ENCODE measurements at regions not wholly inside any gene's neighbourhood (a gene's known extent, or its start where the extent isn't known, plus 50 kb on each side); places are given as distances from the start of the nearest gene placed in this dataset.

DNA sequence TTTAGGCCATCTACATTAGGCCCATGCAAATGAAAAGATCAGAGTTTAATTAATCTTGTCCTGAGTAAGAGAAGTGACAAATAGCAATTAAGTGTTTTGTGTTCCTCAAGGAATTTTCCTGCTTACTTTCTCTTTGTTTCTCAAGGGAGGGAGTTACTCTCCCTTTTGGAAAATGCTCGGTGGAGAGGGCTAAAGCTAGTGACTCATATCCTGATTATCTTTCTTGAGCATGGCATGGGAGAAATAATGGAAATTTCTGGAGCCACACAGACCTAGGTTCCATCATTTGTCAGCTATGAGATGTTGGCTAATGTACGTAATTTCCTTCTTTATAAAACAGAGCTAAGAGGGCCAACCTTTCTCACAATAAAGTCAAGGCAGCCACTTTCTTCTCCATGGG, 177.1 kb downstream of the ETAA1 start:
- TF ChIP-seq SP1 (CRISPR knock-in tag; conservative IDR thresholded peaks at IDR 0.05) = no peak
- TF ChIP-seq ESRRA (CRISPR knock-in tag; IDR thresholded peaks at IDR 0.05; ENCODE audit: borderline replicate concordance) = no peak
- no peak for TF ChIP-seq AFF4 (CRISPR knock-in tag; IDR thresholded peaks at IDR 0.05; ENCODE audit: borderline replicate concordance)
- TF ChIP-seq, protein P1, sequence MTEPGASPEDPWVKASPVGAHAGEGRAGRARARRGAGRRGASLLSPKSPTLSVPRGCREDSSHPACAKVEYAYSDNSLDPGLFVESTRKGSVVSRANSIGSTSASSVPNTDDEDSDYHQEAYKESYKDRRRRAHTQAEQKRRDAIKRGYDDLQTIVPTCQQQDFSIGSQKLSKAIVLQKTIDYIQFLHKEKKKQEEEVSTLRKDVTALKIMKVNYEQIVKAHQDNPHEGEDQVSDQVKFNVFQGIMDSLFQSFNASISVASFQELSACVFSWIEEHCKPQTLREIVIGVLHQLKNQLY (CRISPR knock-in tag; IDR thresholded peaks at IDR 0.05) = no peak
- no peak for TF ChIP-seq CTCF (IDR thresholded peaks at IDR 0.05)
- no peak for TF ChIP-seq NFE2L1 (CRISPR knock-in tag; IDR thresholded peaks at IDR 0.05)
- TF ChIP-seq ZNF396 (CRISPR knock-in tag; IDR thresholded peaks at IDR 0.05; ENCODE audit: borderline replicate concordance) = no peak
- TF ChIP-seq KAT7 (CRISPR knock-in tag; IDR thresholded peaks at IDR 0.05; ENCODE audit: borderline replicate concordance) = no peak
- TF ChIP-seq, protein P2, sequence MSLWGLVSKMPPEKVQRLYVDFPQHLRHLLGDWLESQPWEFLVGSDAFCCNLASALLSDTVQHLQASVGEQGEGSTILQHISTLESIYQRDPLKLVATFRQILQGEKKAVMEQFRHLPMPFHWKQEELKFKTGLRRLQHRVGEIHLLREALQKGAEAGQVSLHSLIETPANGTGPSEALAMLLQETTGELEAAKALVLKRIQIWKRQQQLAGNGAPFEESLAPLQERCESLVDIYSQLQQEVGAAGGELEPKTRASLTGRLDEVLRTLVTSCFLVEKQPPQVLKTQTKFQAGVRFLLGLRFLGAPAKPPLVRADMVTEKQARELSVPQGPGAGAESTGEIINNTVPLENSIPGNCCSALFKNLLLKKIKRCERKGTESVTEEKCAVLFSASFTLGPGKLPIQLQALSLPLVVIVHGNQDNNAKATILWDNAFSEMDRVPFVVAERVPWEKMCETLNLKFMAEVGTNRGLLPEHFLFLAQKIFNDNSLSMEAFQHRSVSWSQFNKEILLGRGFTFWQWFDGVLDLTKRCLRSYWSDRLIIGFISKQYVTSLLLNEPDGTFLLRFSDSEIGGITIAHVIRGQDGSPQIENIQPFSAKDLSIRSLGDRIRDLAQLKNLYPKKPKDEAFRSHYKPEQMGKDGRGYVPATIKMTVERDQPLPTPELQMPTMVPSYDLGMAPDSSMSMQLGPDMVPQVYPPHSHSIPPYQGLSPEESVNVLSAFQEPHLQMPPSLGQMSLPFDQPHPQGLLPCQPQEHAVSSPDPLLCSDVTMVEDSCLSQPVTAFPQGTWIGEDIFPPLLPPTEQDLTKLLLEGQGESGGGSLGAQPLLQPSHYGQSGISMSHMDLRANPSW (CRISPR knock-in tag; conservative IDR thresholded peaks at IDR 0.05; ENCODE audit: low read depth) = no peak
- no peak for TF ChIP-seq ZBTB21 (CRISPR knock-in tag; IDR thresholded peaks at IDR 0.05; ENCODE audit: borderline replicate concordance)
- TF ChIP-seq RELA (CRISPR knock-in tag; IDR thresholded peaks at IDR 0.05; ENCODE audit: borderline replicate concordance) = no peak
- TF ChIP-seq MAX (CRISPR knock-in tag; IDR thresholded peaks at IDR 0.05) = no peak
